Neural cell (in vitro differentiated cells): ENCODE measurements at regions not wholly inside any gene's neighbourhood (a gene's known extent, or its start where the extent isn't known, plus 50 kb on each side); places are given as distances from the start of the nearest gene placed in this dataset.

Experiments used
- small RNA-seq, 3 experiments: library from RNA; depleted of rRNA; stranded (forward); fragments of <200 nt; gene quantifications; one replicate each; pipeline ENCODE3, GENCODE V24; 2012

Small RNA genes in the stretch of these regions (small RNA-seq; reads per million reads assigned to genes)
- gene MIR4455: 0 reads per million in 3 experiments
